ENCODE measurements at regions not wholly inside any gene's neighbourhood (a gene's known extent, or its start where the extent isn't known, plus 50 kb on each side); places are given as distances from the start of the nearest gene placed in this dataset.
"Not testable (repeated sequence)": the region's sequence is repeated elsewhere in the genome, so short reads cannot be mapped to it uniquely, and the experiment has no call there.

GRCh38 chrX:10676235-10676957 is 56.0 kb upstream of the MID1 start:
- no peak for DNase-seq

DNA sequence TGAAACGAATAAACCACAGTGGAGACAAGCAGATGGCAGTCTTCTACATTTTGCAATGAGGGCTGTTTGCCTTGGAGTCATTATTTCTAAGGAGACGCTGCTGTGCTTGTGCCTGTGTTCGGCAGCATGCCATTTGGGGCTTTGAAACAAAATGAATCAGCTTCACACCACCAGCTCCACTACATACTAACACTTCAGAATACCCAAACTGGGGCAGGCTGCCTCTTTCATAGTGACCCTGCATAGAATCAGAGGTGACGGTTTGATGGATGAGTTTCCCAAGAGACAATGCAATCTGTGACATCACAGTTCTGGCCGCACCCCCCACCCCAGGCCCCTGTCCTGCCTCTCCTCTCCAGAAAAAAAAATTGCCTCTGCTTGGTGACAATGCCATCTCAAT is 57.1 kb upstream of the MID1 start:
- DNase-seq, result no peak

DNA sequence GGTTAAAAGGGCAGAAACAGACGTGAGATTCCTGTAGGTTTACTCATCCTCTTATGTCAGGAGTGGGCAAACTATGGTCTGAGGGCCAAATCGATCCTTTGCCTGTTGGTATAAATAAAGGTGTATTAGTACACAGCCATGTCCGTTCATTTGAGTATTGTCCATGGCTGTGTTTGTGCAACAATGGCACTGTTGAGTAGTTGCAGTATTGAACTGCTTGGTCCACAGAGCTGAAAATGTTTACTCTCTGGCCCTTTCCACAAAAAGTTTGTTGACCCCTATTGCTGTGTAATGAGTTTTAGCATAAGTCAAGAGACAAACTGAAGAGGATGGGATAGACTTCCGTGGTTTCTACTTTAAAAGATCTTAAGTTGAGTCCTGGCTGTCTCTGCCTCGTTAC is 59.0 kb upstream of the MID1 start:
- DNase-seq, result no peak

DNA sequence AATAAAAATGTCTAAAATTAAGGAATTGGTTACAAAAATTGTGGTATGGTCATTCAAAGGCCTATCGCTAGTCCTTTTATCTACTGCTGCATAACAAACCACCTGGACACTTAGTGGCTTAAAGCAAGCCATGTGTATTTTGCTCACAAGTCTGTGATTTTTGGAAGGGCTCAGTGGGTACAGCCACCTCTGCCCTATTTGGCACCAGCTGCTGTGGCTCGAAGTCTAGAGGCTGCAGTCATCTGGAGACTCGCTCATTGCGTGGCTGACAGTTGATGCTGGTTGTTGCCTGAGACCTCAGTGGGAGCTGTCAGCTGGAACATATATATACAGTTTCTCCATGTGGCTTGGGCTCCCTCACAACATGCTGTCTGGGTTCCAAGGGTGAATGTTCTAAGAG is 60.8 kb upstream of the MID1 start:
- DNase-seq, result no peak

DNA sequence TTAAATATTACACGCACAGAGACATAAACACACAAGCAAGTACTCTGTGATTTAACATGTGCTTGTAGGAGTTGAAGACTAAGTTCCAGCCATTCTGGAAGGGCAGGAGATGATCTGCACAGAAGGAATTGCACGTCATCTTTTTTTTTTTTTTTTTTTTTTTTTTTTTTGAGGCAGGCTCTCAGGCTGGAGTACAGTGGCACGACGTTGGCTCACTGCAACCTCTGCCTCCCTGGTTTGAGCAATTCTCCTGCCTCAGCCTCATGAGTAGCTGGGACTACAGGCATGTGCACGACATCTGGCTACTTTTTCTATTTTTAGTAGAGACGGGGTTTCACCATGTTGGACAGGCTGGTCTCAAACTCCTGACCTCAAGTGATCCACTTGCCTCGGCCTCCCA is 63.2 kb upstream of the MID1 start:
- DNase-seq, result not testable (repeated sequence)

- no peak for DNase-seq
These were observed 65.7 kb upstream of the MID1 start for GRCh38 chrX:10685923-10686595.

DNA sequence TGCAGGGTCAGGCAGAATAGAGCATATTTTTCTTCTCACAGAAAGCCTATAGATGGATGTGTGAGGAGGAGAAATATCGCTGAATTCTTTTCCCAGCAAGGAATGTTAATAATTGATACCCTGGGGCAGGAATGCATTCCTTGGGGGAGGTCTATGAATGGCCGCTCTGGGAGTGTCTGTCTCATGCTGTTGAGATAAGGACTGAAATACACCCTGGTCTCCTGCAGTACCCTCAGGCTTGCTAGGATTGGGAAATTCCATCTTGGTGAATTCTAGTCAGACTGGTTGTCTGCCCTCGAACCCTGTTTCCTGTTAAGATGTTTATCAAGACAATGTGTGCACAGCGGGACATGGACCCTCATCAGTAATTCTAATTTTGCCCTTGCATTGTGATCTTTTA is 71.4 kb upstream of the MID1 start:
- not testable (repeated sequence) for DNase-seq

- DNase-seq, result no peak
These were observed 77.4 kb upstream of the MID1 start for GRCh38 chrX:10697616-10698317.

DNA sequence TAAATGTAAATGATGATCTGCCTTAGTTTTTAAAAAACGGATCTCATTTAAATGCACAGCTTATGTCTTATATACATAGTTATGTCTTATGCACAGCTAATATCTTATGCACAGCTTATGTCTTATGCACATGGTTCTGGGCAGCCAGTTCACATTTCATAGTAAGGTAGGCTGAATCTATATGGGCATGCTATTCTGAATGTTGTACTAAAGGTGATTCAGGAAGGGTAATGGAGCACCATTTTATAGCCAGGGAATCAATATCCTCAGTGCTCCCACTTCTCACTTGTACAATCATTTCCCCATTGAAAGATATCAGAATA is 77.9 kb upstream of the MID1 start:
- no peak for DNase-seq

DNA sequence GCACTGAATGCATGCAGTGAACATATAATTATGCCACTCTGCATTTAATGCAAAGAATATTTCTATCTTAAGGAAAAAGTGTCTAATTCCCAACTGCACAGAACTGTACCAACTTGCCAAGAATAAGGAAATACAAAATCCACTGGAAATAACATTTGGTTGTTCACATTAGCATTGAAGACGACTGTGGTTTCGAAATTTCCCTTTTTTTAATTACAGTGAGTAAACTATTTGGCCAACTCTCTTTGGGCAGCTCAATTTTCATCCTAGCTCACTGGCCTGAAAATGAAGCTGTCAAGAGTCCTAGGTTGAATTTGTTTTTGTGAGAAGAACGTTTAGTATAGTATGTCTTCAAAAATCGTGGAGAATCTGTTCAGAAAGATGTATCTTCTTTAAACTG is 81.6 kb upstream of the MID1 start:
- no peak for DNase-seq

- not testable (repeated sequence) for DNase-seq
These were observed 86.0 kb upstream of the MID1 start for GRCh38 chrX:10706342-10706741.

GRCh38 chrX:10707773-10708172 is 87.4 kb upstream of the MID1 start:
- no peak for DNase-seq

DNA sequence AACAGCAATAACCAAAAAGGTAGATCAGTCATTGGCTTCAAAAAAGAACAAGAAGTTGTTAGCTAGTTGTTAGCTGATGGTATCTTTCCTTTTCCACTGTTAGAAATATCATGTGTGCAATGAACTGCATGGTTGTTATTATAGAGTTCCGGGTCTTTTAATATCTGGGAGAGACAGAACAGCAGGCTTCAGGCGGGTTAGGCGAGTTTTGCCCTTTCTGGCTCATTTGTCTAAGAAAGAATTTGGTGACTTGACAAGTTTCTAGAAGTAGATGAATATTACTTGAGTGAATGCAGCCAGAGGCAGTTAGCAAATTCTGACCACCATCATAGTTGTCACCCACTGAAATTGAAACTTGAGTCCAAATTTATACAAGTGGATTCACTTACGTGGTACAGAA is 88.9 kb upstream of the MID1 start:
- DNase-seq, result no peak

- DNase-seq, result no peak
These were observed 94.1 kb upstream of the MID1 start for GRCh38 chrX:10714531-10714930.

DNA sequence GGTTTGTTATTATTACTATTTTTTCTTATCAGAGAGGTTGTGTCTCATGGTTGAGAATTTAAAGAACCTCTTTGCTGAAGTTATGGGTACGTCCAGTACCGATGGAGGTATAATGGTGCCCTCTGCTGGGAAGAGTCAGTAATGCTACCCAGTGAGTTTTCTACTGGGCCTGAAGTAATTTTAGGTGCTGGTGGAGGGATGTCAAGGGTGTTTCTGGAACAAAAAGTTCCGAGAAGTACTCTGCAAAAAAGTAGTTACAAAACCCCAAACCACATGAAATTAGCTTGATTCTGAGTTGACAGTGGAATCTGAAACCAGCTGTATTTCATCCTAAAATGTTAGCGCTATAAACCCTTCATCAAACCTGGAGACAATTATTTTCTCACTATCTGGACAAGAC is 102.5 kb upstream of the MID1 start:
- DNase-seq, result no peak

DNA sequence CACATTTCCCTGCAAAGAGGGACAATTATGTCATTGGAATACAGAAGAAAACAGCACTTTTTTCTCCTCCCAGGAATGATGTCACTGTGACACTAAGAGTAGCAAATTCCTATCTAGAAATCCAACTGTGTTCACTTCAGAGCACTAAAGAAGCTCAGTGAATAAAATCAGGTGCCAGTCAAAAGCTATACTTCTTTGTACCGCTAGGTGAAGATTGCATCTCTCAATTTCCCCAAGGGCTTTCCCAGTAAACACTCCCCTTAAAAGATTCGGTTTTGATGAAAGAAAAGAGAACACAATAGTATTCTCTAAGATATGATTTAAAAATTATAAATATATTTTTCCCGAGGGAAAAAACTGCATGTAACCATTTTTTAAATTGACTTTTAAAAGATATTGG is 104.7 kb upstream of the MID1 start:
- DNase-seq, result no peak

- no peak for DNase-seq
These were observed 106.3 kb upstream of the MID1 start for GRCh38 chrX:10726647-10727046.

GRCh38 chrX:10728806-10729389 is 108.5 kb upstream of the MID1 start:
- no peak for DNase-seq

- DNase-seq, result no peak
These were observed 119.0 kb upstream of the MID1 start for GRCh38 chrX:10739426-10739825.

DNA sequence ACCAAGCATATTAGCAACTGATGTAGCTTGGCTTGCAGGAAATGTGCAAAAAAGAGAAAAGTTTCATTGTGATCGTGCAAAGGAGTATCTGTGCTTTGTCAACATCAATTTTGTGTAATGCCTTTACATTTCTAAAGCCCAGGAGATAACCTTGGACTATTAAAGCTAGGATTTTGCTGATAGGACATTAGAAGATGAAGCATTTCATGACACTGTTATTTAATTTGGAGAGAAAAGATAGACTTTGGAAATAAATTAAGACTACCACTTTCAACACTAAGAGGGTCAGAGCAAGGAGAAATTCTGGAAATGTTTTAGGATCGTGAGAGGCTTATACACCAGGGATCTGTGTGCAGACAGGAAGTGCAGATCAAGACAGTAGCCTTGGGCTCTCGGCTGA is 120.6 kb upstream of the MID1 start:
- DNase-seq, result no peak

DNA sequence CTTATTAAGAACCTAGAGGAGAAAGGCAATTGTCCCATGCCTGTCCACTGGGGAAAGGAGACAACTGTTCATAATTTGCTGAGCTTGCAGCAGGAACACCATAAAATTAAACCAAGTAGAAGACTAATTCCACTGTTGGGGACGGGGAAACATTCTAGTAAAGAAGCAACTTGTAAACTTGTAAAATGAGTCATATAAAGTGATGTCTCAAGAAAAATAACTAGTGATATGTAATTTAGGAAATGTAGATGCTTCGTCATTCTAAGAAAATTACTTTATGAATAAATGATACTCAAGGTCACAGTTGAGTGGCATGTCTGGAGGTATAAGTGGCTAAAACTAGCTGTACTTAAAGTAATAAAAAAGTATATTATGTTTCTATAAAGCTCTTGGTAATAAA is 121.2 kb upstream of the MID1 start:
- no peak for DNase-seq

DNA sequence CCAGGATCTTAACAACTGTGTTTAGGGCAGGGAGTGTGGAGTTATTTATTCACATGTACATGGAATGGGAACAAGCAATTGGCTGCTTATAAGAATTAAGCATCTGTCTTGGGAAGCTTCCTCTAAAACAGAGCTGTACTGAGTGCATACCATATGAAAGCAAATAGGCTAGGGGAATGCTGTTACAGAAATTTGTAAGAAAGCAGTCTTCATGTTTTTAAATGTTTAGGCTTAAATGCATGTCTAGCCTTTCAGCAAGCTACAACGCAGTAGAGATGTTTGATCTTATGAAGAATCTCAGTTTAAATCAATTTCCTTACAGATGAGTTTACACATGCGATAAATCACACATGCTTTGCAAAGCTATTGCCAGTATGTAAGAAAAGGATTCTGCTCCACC is 123.1 kb upstream of the MID1 start:
- no peak for DNase-seq

DNA sequence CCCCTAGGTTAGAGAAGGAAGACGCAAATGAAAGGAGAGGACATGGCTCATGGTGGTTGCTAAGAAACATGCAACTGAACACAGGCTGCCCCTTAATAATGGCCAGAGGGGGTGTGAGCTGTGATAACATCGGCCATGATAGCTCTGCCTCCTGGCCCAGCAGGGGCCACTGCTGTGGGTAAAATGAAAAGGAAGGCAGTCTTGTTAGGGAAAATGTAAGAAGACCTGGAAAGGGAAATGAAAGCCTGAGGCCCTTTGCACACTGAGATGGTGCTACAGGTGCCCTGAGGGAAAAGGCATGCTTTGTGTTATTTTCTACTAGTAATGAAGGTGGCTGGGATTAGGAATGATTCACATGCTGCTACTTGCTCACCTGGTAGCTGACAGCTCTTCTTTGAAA is 123.6 kb upstream of the MID1 start:
- DNase-seq, result no peak

DNA sequence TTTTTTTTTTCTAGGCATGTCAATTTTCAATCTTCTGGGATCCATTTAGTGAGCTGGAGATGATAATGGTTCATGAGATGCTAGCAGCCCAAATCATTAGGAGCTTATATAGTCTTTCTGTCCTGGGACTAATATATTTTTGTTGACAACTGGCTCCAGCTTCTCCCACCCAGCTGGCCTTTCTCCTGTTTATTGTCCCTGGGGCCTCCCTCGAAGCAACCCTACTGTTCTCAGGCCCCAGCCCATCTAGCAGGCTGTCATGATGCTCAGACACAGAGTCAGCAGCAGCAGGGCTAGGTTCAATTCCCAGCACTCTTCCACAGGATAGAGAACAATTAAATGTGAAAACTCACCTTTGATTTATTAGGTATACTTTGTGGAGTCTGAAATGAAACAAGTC is 127.6 kb upstream of the MID1 start:
- no peak for DNase-seq

All from KG1 (cell line).